K562 (cell line): ENCODE measurements at regions not wholly inside any gene's neighbourhood (a gene's known extent, or its start where the extent isn't known, plus 50 kb on each side); places are given as distances from the start of the nearest gene placed in this dataset.

Experiments used
- ATF6 ChIP-seq: sonication (generic); formaldehyde crosslinking; IDR thresholded peaks from 2 replicates; pipeline ENCODE4 v1.4.0; 2020; ENCODE audit warnings: mild to moderate bottlenecking, missing genetic modification reagents
- CBX8 ChIP-seq: fragments of 200-600 bp; sonication (generic); IDR thresholded peaks from 2 replicates; pipeline ENCODE4 v1.6.1; 2012; ENCODE audit warnings: borderline replicate concordance, mixed run types, low read depth, mild to moderate bottlenecking, moderate library complexity, mixed read lengths, low read length, control low read depth, inconsistent platforms; ENCODE audit not compliant: poor library complexity, severe bottlenecking; ENCODE audit errors: extremely low read depth
- CTCF ChIP-seq, 3 experiments: IDR thresholded peaks in 2 of 3; conservative IDR thresholded peaks in 1 of 3; 2 replicates each; pipeline ENCODE4 v1.5.1; 2011 to 2012; ENCODE audit warnings: low read length in 3 of 3, mild to moderate bottlenecking in 3 of 3, control low read depth in 2 of 3, improper control_type of control experiment in 1 of 3, inconsistent platforms in 1 of 3, low read depth in 1 of 3, mixed read lengths in 1 of 3, moderate library complexity in 1 of 3; ENCODE audit not compliant: insufficient read depth in 2 of 3
- HMG20B ChIP-seq: fragments of 250-450 bp; sonication (Bioruptor Pico); IDR thresholded peaks from 2 replicates; pipeline ENCODE4 v1.5.0; 2021; ENCODE audit warnings: mild to moderate bottlenecking
- POLR2A ChIP-seq: fragments of 450-650 bp; conservative IDR thresholded peaks from 2 replicates; pipeline ENCODE4 v1.6.1; 2016
- TAF1 ChIP-seq: IDR thresholded peaks from 2 replicates; pipeline ENCODE4 v1.6.1; 2011; ENCODE audit warnings: mild to moderate bottlenecking, low read length, moderate library complexity; ENCODE audit not compliant: insufficient read depth, control insufficient read depth, severe bottlenecking; ENCODE audit errors: extremely low read depth
- TBP ChIP-seq: optimal IDR thresholded peaks from 2 replicates; pipeline ENCODE3; 2011; ENCODE audit warnings: low read depth, low read length, improper control_type of control experiment
- TEAD1 ChIP-seq, 2 experiments: fragments of 450-650 bp in 1 of 2; sonication (generic) in 1 of 2; formaldehyde crosslinking; IDR thresholded peaks; 2 replicates each; pipeline versions ENCODE4 v1.4.0 to v1.8.0; 2020 to 2022; ENCODE audit warnings: mild to moderate bottlenecking in 2 of 2, missing genetic modification reagents in 1 of 2
- XRCC3 ChIP-seq: fragments of 450-650 bp; IDR thresholded peaks from 2 replicates; pipeline ENCODE4 v1.6.1; 2017; ENCODE audit warnings: mild to moderate bottlenecking, moderate library complexity
- YBX1 ChIP-seq: fragments of 450-650 bp; IDR thresholded peaks from 2 replicates; pipeline ENCODE4 v1.7.1; 2016; ENCODE audit warnings: mild to moderate bottlenecking
- ZNF239 ChIP-seq: fragments of 250-450 bp; sonication (Bioruptor Pico); IDR thresholded peaks from 2 replicates; pipeline ENCODE4 v1.4.0; 2020; ENCODE audit warnings: mild to moderate bottlenecking
- ZNF780A ChIP-seq: fragments of 250-450 bp; sonication (Bioruptor Pico); IDR thresholded peaks from 2 replicates; pipeline ENCODE4 v1.5.0; 2021; ENCODE audit warnings: mild to moderate bottlenecking
- TF ChIP-seq, protein P1 (sequence below): fragments of 450-650 bp; IDR thresholded peaks from 2 replicates; pipeline ENCODE4 v1.6.1; 2016
- TF ChIP-seq, protein P2 (sequence below): sonication (generic); formaldehyde crosslinking; IDR thresholded peaks from 2 replicates; pipeline ENCODE4 v1.8.0; 2022; ENCODE audit warnings: missing genetic modification reagents, mild to moderate bottlenecking, moderate library complexity, borderline replicate concordance

GRCh38 chr16:76125871-76126270, 151.3 kb upstream of the CNTNAP4 start:
- TF ChIP-seq TAF1 (no peak), ZNF239 (CRISPR knock-in tag) (no peak), YBX1 (no peak), TEAD1 (CRISPR knock-in tag; IDR thresholded peaks at IDR 0.05) (no peak), XRCC3 (no peak), POLR2A (no peak), TBP (no peak), CTCF (IDR thresholded peaks at IDR 0.05 in 2 of 3, conservative IDR thresholded peaks at IDR 0.05 in 1 of 3; ENCODE audit: insufficient read depth in 2 of 3, low read depth in 1 of 3, low read length in 3 of 3) (no peak), ATF6 (CRISPR knock-in tag) (no peak), ZNF780A (CRISPR knock-in tag) (no peak), HMG20B (CRISPR knock-in tag) (no peak), CBX8 (no peak)
- TF ChIP-seq, protein P1, sequence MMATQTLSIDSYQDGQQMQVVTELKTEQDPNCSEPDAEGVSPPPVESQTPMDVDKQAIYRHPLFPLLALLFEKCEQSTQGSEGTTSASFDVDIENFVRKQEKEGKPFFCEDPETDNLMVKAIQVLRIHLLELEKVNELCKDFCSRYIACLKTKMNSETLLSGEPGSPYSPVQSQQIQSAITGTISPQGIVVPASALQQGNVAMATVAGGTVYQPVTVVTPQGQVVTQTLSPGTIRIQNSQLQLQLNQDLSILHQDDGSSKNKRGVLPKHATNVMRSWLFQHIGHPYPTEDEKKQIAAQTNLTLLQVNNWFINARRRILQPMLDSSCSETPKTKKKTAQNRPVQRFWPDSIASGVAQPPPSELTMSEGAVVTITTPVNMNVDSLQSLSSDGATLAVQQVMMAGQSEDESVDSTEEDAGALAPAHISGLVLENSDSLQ, result no peak
- TF ChIP-seq, protein P2, sequence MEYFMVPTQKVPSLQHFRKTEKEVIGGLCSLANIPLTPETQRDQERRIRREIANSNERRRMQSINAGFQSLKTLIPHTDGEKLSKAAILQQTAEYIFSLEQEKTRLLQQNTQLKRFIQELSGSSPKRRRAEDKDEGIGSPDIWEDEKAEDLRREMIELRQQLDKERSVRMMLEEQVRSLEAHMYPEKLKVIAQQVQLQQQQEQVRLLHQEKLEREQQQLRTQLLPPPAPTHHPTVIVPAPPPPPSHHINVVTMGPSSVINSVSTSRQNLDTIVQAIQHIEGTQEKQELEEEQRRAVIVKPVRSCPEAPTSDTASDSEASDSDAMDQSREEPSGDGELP (CRISPR knock-in tag), result no peak
